ENCODE measurements at regions not wholly inside any gene's neighbourhood (a gene's known extent, or its start where the extent isn't known, plus 50 kb on each side); places are given as distances from the start of the nearest gene placed in this dataset.

DNA sequence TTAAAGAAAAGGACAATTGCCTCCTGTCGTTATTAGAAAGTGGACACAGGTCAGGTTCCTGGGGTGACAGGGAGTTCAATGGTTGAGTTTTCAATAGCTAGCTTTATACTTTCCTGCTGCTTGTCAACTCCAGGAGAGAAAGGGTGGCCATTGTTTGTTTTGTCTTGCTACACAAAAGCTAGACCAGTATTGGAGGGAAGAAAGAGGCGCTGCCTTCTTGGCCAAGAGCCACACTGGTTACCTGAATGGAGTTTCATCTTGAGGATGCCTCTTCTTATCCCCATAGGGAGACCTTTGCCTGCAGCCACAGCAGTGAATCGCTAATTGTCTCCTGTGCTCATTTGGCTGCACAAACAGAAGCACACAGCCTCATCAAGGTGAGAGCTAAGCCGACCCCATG is 279.4 kb upstream of the GRIA1 start:
- H3K4me3 Mint-ChIP-seq (ENCODE audit: unreplicated experiment) = no peak overlapping the region

GRCh38 chr5:153212471-153212870 is 278.0 kb upstream of the GRIA1 start:
- H3K4me3 Mint-ChIP-seq (ENCODE audit: unreplicated experiment) = no peak overlapping the region
- peaks cover 25% of the 10 kb centered on the region for H3K27me3 Mint-ChIP-seq (ENCODE audit: unreplicated experiment)
- TF ChIP-seq, protein P1, sequence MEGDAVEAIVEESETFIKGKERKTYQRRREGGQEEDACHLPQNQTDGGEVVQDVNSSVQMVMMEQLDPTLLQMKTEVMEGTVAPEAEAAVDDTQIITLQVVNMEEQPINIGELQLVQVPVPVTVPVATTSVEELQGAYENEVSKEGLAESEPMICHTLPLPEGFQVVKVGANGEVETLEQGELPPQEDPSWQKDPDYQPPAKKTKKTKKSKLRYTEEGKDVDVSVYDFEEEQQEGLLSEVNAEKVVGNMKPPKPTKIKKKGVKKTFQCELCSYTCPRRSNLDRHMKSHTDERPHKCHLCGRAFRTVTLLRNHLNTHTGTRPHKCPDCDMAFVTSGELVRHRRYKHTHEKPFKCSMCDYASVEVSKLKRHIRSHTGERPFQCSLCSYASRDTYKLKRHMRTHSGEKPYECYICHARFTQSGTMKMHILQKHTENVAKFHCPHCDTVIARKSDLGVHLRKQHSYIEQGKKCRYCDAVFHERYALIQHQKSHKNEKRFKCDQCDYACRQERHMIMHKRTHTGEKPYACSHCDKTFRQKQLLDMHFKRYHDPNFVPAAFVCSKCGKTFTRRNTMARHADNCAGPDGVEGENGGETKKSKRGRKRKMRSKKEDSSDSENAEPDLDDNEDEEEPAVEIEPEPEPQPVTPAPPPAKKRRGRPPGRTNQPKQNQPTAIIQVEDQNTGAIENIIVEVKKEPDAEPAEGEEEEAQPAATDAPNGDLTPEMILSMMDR (IDR thresholded peaks at IDR 0.05) = no peak
- H3K36me3 Mint-ChIP-seq (ENCODE audit: unreplicated experiment) = peaks cover 2% of the 10 kb centered on the region
- H3K9me3 Mint-ChIP-seq (ENCODE audit: unreplicated experiment) = peaks cover 15% of the 10 kb centered on the region
- no peaks in the 10 kb centered on the region for H3K4me1 Mint-ChIP-seq (ENCODE audit: unreplicated experiment)
- DNase-seq (ENCODE audit: extremely low spot score, unreplicated experiment) = no peak
- no peak overlapping the region for H3K27ac Mint-ChIP-seq (ENCODE audit: unreplicated experiment)

More for the DNA sequence above, 279.4 kb upstream of the GRIA1 start:
- no peaks in the 10 kb centered on the region for H3K36me3 Mint-ChIP-seq (ENCODE audit: unreplicated experiment)
- peaks cover 9% of the 10 kb centered on the region for H3K9me3 Mint-ChIP-seq (ENCODE audit: unreplicated experiment)
- no peaks in the 10 kb centered on the region for H3K4me1 Mint-ChIP-seq (ENCODE audit: unreplicated experiment)
- no peak for DNase-seq (ENCODE audit: extremely low spot score, unreplicated experiment)
- no peak overlapping the region for H3K27ac Mint-ChIP-seq (ENCODE audit: unreplicated experiment)
- TF ChIP-seq, protein P1 (IDR thresholded peaks at IDR 0.05) = no peak
- H3K27me3 Mint-ChIP-seq (ENCODE audit: unreplicated experiment) = peaks cover 30% of the 10 kb centered on the region

DNA sequence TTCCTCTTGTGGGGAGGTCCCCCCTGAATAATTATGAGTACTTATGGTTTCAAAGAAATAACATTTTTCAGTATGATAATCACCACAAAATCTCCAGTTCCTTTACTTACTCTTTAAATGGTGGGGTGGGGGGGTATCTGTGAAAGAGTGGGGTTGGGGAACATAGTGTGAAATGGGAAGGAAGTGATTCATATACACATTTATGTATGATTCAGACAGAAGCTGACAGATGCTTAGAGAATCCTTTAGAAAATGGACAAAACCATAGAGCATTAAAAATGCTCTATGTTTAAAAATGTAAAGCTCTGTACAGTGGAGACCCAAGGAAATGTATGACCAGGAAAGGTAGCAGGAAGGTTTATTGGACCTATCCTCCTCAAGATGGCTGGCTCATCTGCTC is 267.5 kb upstream of the GRIA1 start:
- Mint-ChIP-seq H3K9me3 (ENCODE audit: unreplicated experiment) (peaks cover 15% of the 10 kb centered on the region), H3K27me3 (ENCODE audit: unreplicated experiment) (no peaks in the 10 kb centered on the region), H3K27ac (ENCODE audit: unreplicated experiment) (peak overlapping the region; percentile 62), H3K4me3 (ENCODE audit: unreplicated experiment) (no peak overlapping the region), H3K36me3 (ENCODE audit: unreplicated experiment) (no peaks in the 10 kb centered on the region), H3K4me1 (ENCODE audit: unreplicated experiment) (peaks cover 13% of the 10 kb centered on the region)
- DNase-seq (ENCODE audit: extremely low spot score, unreplicated experiment) = no peak
- TF ChIP-seq, protein P1 (IDR thresholded peaks at IDR 0.05) = no peak

- H3K27ac Mint-ChIP-seq (ENCODE audit: unreplicated experiment) = peak overlapping the region; percentile 62
- no peak overlapping the region for H3K4me3 Mint-ChIP-seq (ENCODE audit: unreplicated experiment)
- DNase-seq (ENCODE audit: extremely low spot score, unreplicated experiment) = no peak
These were observed 267.1 kb upstream of the GRIA1 start for GRCh38 chr5:153223376-153223775.

DNA sequence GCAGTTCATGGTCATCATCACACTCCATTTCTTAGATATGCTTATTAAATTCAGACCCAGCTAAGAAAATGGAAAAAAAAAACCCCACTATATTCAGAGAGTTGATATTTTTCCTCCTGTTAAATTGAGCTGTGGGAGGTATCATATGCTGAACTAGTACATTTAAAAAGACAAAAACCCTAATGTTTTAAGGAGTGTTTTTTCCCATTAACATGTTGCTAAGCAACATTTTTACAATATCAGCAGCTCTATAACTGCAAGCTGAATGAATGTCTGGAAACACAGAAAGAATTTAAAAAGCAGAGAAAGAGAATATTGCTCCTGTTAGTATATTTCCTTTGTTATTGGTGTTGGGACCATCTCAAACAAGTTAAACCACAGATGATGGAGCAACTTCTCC is 265.8 kb upstream of the GRIA1 start:
- H3K4me3 Mint-ChIP-seq (ENCODE audit: unreplicated experiment) = no peak overlapping the region
- DNase-seq (ENCODE audit: extremely low spot score, unreplicated experiment) = no peak
- peaks cover 13% of the 10 kb centered on the region for H3K4me1 Mint-ChIP-seq (ENCODE audit: unreplicated experiment)
- no peaks in the 10 kb centered on the region for H3K27me3 Mint-ChIP-seq (ENCODE audit: unreplicated experiment)
- peaks cover 3% of the 10 kb centered on the region for H3K9me3 Mint-ChIP-seq (ENCODE audit: unreplicated experiment)
- no peaks in the 10 kb centered on the region for H3K36me3 Mint-ChIP-seq (ENCODE audit: unreplicated experiment)
- TF ChIP-seq, protein P1 (IDR thresholded peaks at IDR 0.05) = no peak
- no peak overlapping the region for H3K27ac Mint-ChIP-seq (ENCODE audit: unreplicated experiment)

More at GRCh38 chr5:153223376-153223775, 267.1 kb upstream of the GRIA1 start:
- Mint-ChIP-seq H3K4me1 (ENCODE audit: unreplicated experiment) (peaks cover 13% of the 10 kb centered on the region), H3K36me3 (ENCODE audit: unreplicated experiment) (no peaks in the 10 kb centered on the region), H3K9me3 (ENCODE audit: unreplicated experiment) (peaks cover 11% of the 10 kb centered on the region), H3K27me3 (ENCODE audit: unreplicated experiment) (no peaks in the 10 kb centered on the region)
- TF ChIP-seq, protein P1 (IDR thresholded peaks at IDR 0.05) = no peak

Data from osteocyte (in vitro differentiated cells).